GM12873 (cell line): ENCODE measurements at regions not wholly inside any gene's neighbourhood (a gene's known extent, or its start where the extent isn't known, plus 50 kb on each side); places are given as distances from the start of the nearest gene placed in this dataset.

ENCODE experiments used
- CTCF ChIP-seq: IDR thresholded peaks from 2 replicates; pipeline ENCODE4 v1.5.1; 2012; ENCODE audit warnings: low read depth, mild to moderate bottlenecking, moderate library complexity, low read length, control low read depth; ENCODE audit not compliant: insufficient read depth; ENCODE audit errors: missing control alignments

GRCh38 chr16:59690216-59690615 is 956.1 kb upstream of the GOT2 start:
- no peak for TF ChIP-seq CTCF

- no peak for TF ChIP-seq CTCF
Measured at GRCh38 chr16:59688006-59688405, 953.9 kb upstream of the GOT2 start.

- TF ChIP-seq CTCF, result no peak
Measured at GRCh38 chr16:59686405-59686804, 952.3 kb upstream of the GOT2 start.

- no peak for TF ChIP-seq CTCF
Measured at GRCh38 chr16:59684911-59685310, 950.8 kb upstream of the GOT2 start.

- TF ChIP-seq CTCF, result no peak
Measured at GRCh38 chr16:59683709-59684108, 949.6 kb upstream of the GOT2 start.

GRCh38 chr16:59665618-59666220 is 931.6 kb upstream of the GOT2 start:
- no peak for TF ChIP-seq CTCF

GRCh38 chr16:59658572-59658971 is 924.5 kb upstream of the GOT2 start:
- no peak for TF ChIP-seq CTCF

GRCh38 chr16:59655031-59655430 is 920.9 kb upstream of the GOT2 start:
- TF ChIP-seq CTCF, result no peak
